NCI-H1105 treated with DMSO at 0.1 percent for 48 hours (cell line): ENCODE measurements at regions not wholly inside any gene's neighbourhood (a gene's known extent, or its start where the extent isn't known, plus 50 kb on each side); places are given as distances from the start of the nearest gene placed in this dataset.

Source experiments
- DNase-seq: peaks from one replicate; lab custom pipeline; 2025; lab: John Stamatoyannopoulos, UW

GRCh38 chr18:55047546-55047945 is 88.3 kb upstream of the CCDC68 start:
- DNase-seq = no peak

GRCh38 chr18:55041366-55041765 is 82.1 kb upstream of the CCDC68 start:
- no peak for DNase-seq

DNA sequence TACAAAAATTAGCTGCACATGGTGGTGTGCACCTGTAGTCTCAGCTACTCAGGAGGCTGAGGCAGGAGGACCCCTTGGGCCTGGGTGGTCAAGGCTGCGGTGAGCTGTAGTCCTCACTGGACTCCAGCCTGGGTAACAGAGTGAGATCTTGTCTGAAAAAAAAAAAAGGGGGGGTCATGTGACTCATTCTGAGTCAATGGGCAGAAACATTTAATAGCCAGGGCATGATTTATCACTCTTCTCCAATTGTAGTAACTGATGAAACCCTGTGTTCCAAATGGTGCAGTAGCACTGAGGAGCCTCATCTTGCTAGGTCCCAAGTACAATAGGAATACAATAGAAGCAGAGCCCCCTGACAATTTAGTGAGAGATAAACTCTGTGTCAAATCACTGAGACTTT is 78.9 kb upstream of the CCDC68 start:
- DNase-seq = no peak

GRCh38 chr18:55034742-55035141 is 75.5 kb upstream of the CCDC68 start:
- no peak for DNase-seq

GRCh38 chr18:55031979-55032378 is 72.7 kb upstream of the CCDC68 start:
- DNase-seq = no peak

- no peak for DNase-seq
These were observed 72.3 kb upstream of the CCDC68 start for GRCh38 chr18:55031576-55031975.

GRCh38 chr18:55031164-55031563 is 71.9 kb upstream of the CCDC68 start:
- no peak for DNase-seq

- no peak for DNase-seq
These were observed 65.3 kb upstream of the CCDC68 start for GRCh38 chr18:55024564-55024963.

GRCh38 chr18:55018602-55019001 is 59.3 kb upstream of the CCDC68 start:
- DNase-seq = no peak

DNA sequence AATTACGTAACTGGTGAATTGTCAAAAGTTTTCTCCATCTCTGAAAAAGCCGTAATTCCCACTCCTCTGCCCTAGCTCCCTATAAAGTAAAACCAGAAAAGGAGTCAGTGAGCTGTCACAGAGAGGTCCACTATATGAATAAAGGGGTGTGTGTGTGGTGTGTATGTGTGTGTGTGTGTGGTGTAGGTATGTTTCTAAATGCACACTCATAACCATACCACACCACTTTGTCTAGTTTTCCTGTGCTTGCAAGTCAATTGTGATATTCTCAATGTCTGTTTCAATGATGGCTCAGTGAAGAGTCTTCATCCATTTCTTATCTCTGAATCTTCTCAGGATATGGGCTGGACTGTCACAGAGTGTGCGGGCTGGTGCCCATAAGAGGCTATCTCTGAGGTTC is 54.8 kb upstream of the CCDC68 start:
- no peak for DNase-seq

- DNase-seq = no peak
These were observed 54.4 kb upstream of the CCDC68 start for GRCh38 chr18:55013685-55014084.

- DNase-seq = no peak
These were observed 53.8 kb upstream of the CCDC68 start for GRCh38 chr18:55013086-55013485.

- no peak for DNase-seq
These were observed 52.7 kb upstream of the CCDC68 start for GRCh38 chr18:55012008-55012407.
